Panc1 (cell line): ENCODE measurements at regions not wholly inside any gene's neighbourhood (a gene's known extent, or its start where the extent isn't known, plus 50 kb on each side); places are given as distances from the start of the nearest gene placed in this dataset.

ENCODE experiments used
- CTCF ChIP-seq: fragments of 450-650 bp; IDR thresholded peaks from 2 replicates; pipeline ENCODE4 v1.5.1; 2017; ENCODE audit warnings: mild to moderate bottlenecking
- POLR2AphosphoS5 ChIP-seq: IDR thresholded peaks from 2 replicates; pipeline ENCODE4 v1.6.1; 2012; ENCODE audit warnings: mild to moderate bottlenecking, low read depth, low read length, moderate library complexity
- REST ChIP-seq, 2 experiments: IDR thresholded peaks; 2 replicates each; pipeline ENCODE4 v1.6.1; 2011 to 2012; ENCODE audit warnings: low read depth in 2 of 2, control low read depth in 1 of 2, low read length in 1 of 2, mild to moderate bottlenecking in 1 of 2, moderate library complexity in 1 of 2; ENCODE audit not compliant: insufficient read depth in 1 of 2
- SIN3A ChIP-seq: IDR thresholded peaks from 2 replicates; pipeline ENCODE4 v1.6.1; 2012; ENCODE audit warnings: low read depth, mild to moderate bottlenecking, low read length, moderate library complexity, borderline replicate concordance; ENCODE audit not compliant: insufficient read depth

GRCh38 chr5:56443826-56444225 is 210.7 kb upstream of the ANKRD55 start:
- TF ChIP-seq CTCF (no peak), POLR2AphosphoS5 (no peak), REST (IDR thresholded peaks at IDR 0.05; ENCODE audit: insufficient read depth in 1 of 2, low read depth in 2 of 2, low read length in 1 of 2) (no peak), SIN3A (no peak)
